Activated B cell treated with CpG ODN at 0.5 μM for 24 hours (primary cell): ENCODE measurements at regions not wholly inside any gene's neighbourhood (a gene's known extent, or its start where the extent isn't known, plus 50 kb on each side); places are given as distances from the start of the nearest gene placed in this dataset.

Experiments used
- ATAC-seq: fragments of 200-7000 bp; cut with Tn5 transposase; one replicate; pipeline ENCODE4 v1.10.0; 2021; ENCODE audit warnings: low read depth, mild to moderate bottlenecking, moderate library complexity
- CTCF ChIA-PET: fragments of 350-600 bp; sonication (Branson Sonifier 250); formaldehyde crosslinking; loops from one replicate; lab custom pipeline; 2021; ENCODE audit warnings: antibody characterized with exemption; lab: Charles Lee
- POLR2A ChIA-PET: fragments of 350-600 bp; sonication (Branson Sonifier 250); formaldehyde crosslinking; loops from one replicate; lab custom pipeline; 2021; ENCODE audit warnings: antibody characterized with exemption; lab: Charles Lee
- DNase-seq: peaks from one replicate; pipeline ENCODE4 v3.0.0; 2022
- H3K27ac Mint-ChIP-seq: one replicate; pipeline ENCODE4 v1.8.0; 2020; ENCODE audit warnings: mixed read lengths
- H3K27me3 Mint-ChIP-seq: one replicate; pipeline ENCODE4 v1.8.0; 2021; ENCODE audit warnings: mixed read lengths
- H3K36me3 Mint-ChIP-seq: one replicate; pipeline ENCODE4 v1.8.0; 2021; ENCODE audit warnings: low read depth, mixed read lengths
- H3K4me1 Mint-ChIP-seq: one replicate; pipeline ENCODE4 v1.8.0; 2021; ENCODE audit warnings: mixed read lengths
- H3K4me3 Mint-ChIP-seq: one replicate; pipeline ENCODE4 v1.8.0; 2020; ENCODE audit warnings: mild to moderate bottlenecking, mixed read lengths
- H3K9me3 Mint-ChIP-seq: one replicate; pipeline ENCODE4 v1.8.0; 2020; ENCODE audit warnings: mixed read lengths
- intact Hi-C: fragments of 100-400 bp; cut with micrococcal nuclease; formaldehyde crosslinking; loops from one replicate; pipeline ENCODE4 v1.15.1; 2024
- TF ChIP-seq, protein P1 (sequence below): fragments of 200-600 bp; IDR thresholded peaks from one replicate; pipeline ENCODE4 v1.8.0; 2022; ENCODE audit warnings: antibody characterized with exemption, mild to moderate bottlenecking

DNA sequence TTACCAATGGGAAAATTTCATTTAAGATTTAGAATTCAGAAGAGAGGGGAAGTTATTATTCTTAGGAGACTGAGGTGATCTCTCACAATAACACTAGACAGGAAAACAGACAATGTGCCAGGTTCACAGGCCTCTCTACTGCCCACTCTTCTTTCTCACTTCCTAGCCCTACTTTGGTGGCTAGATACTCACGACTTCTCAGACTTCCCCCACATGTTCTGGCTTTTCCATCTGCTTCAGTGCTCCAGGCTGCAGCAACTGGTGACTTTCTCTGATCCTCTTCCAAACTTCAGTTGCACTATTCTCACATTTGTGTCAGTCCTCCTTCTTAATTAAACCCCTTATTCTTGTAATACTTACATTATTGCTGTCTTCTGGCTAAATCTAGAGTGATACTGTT lies 208.7 kb upstream of the KCTD3 start:
- ChIA-PET CTCF (no interaction called here), POLR2A (no interaction called here)
- no peak overlapping the region for H3K4me3 Mint-ChIP-seq
- DNase-seq (no peak), ATAC-seq (no peak)
- no peak overlapping the region for H3K27ac Mint-ChIP-seq
- TF ChIP-seq, protein P1, sequence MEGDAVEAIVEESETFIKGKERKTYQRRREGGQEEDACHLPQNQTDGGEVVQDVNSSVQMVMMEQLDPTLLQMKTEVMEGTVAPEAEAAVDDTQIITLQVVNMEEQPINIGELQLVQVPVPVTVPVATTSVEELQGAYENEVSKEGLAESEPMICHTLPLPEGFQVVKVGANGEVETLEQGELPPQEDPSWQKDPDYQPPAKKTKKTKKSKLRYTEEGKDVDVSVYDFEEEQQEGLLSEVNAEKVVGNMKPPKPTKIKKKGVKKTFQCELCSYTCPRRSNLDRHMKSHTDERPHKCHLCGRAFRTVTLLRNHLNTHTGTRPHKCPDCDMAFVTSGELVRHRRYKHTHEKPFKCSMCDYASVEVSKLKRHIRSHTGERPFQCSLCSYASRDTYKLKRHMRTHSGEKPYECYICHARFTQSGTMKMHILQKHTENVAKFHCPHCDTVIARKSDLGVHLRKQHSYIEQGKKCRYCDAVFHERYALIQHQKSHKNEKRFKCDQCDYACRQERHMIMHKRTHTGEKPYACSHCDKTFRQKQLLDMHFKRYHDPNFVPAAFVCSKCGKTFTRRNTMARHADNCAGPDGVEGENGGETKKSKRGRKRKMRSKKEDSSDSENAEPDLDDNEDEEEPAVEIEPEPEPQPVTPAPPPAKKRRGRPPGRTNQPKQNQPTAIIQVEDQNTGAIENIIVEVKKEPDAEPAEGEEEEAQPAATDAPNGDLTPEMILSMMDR, result no peak
- no peaks in the 10 kb centered on the region for H3K27me3 Mint-ChIP-seq
- peaks cover 6% of the 10 kb centered on the region for H3K9me3 Mint-ChIP-seq
- intact Hi-C loops, result no loop called here
- H3K36me3 Mint-ChIP-seq, result no peaks in the 10 kb centered on the region
- H3K4me1 Mint-ChIP-seq, result no peaks in the 10 kb centered on the region

DNA sequence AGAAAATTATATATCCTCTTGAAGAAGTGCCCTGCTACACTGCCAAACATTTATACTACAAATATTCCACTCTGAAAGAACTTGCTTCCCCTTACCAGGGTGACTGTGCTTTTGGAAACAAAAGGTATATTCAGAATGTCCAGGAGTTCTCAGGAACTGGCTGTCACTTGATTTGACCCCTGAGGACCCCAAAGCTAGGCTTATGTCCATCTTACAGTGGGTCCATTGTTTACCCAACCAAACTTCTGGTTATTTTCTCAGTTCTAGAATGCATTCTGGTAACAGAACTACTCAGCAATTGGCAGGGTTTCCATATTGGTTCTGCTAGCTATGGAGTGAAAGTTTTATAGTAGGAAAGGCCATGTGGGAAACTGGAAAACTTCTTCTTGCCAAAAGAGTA lies 207.1 kb upstream of the KCTD3 start:
- no peaks in the 10 kb centered on the region for H3K4me1 Mint-ChIP-seq
- H3K36me3 Mint-ChIP-seq, result no peaks in the 10 kb centered on the region
- DNase-seq (no peak), ATAC-seq (no peak)
- no peak overlapping the region for H3K27ac Mint-ChIP-seq
- H3K27me3 Mint-ChIP-seq, result no peaks in the 10 kb centered on the region
- intact Hi-C loops, result no loop called here
- TF ChIP-seq, protein P1, result no peak
- no peak overlapping the region for H3K4me3 Mint-ChIP-seq
- ChIA-PET CTCF (no interaction called here), POLR2A (no interaction called here)
- peaks cover 6% of the 10 kb centered on the region for H3K9me3 Mint-ChIP-seq

DNA sequence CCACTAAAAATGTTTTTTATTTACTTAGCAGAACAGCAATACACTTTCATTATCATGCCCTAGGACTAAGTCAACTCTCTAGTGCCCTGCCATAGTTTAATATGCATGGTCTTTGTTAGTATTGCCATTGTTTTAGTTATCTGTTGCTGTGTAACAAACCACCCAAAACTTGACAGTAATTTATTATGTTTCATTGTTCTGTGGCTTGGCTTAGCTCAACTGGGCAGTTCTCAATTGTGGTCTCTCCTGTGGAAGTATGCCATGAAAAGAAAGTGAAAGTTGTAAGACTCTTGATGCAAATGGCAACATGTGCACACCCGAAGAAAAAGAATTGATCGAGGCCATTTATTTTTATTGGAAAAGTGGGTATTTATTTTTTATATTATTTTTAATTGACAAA lies 206.3 kb upstream of the KCTD3 start:
- H3K4me1 Mint-ChIP-seq, result no peaks in the 10 kb centered on the region
- H3K4me3 Mint-ChIP-seq, result no peak overlapping the region
- CTCF ChIA-PET, result no interaction called here
- POLR2A ChIA-PET, result no interaction called here
- H3K27ac Mint-ChIP-seq, result no peak overlapping the region
- H3K36me3 Mint-ChIP-seq, result no peaks in the 10 kb centered on the region
- TF ChIP-seq, protein P1, result no peak
- intact Hi-C loops, result no loop called here
- peaks cover 6% of the 10 kb centered on the region for H3K9me3 Mint-ChIP-seq
- no peaks in the 10 kb centered on the region for H3K27me3 Mint-ChIP-seq
- no peak for DNase-seq
- no peak for ATAC-seq

DNA sequence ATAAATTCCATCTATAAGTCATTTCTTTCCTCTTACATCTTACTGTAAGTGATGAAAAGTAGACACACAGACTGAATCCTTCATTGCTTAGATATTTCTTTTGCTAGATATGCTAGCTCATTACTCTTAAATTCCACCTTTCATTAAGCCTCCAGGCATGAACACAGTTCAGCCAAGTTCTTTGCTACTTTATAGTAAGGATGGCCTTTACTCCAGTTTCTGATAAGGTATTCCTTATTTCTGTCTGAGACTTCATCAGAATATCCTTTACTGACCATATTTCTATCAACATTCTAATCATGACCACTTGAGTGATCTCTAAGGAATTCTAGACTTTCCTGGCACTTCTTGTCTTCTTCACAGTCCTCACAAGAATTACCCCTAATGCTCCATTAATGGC lies 191.7 kb upstream of the KCTD3 start:
- Mint-ChIP-seq H3K9me3 (peaks cover 3% of the 10 kb centered on the region), H3K4me1 (no peaks in the 10 kb centered on the region), H3K27me3 (no peaks in the 10 kb centered on the region), H3K4me3 (no peak overlapping the region), H3K27ac (no peak overlapping the region), H3K36me3 (no peaks in the 10 kb centered on the region)
- ATAC-seq (no peak), DNase-seq (no peak)
- TF ChIP-seq, protein P1, result no peak
- ChIA-PET POLR2A (no interaction called here), CTCF (no interaction called here)
- intact Hi-C loops, result no loop called here

DNA sequence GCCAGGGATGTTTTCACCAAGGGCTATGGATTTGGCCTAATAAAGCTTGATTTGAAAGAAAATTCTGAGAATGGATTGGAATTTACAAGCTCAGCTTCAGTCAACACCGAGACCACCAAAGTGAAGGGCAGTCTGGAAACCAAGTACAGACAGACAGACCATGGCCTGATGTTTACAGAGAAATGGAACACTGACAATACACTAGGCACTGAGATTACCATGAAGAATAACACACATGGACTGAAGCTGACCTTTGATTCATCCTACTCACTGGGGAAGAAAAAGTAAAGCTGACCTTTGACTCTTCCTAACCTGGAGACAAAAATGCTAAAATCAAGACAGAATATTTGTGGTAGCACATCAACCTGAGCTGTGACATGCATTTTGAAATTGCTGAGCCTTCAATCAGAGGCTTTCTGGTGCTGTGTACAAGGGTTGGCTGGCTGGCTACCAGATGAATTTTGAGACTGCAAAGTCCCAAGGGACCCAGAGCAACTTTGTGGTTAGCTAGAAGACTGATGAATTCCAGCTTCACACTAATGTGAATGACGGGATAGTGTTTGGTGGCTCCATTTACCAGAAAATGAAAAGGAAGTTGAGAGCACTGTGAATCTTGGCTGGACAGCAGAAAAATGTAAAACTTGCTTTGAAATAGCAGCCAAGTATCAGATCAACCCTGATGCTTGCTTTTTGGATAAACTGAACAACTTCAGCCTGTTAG lies 190.4 kb upstream of the KCTD3 start:
- TF ChIP-seq, protein P1, result no peak
- Mint-ChIP-seq H3K9me3 (peaks cover 3% of the 10 kb centered on the region), H3K36me3 (no peaks in the 10 kb centered on the region), H3K27me3 (no peaks in the 10 kb centered on the region), H3K4me1 (no peaks in the 10 kb centered on the region), H3K27ac (no peak overlapping the region), H3K4me3 (no peak overlapping the region)
- ChIA-PET CTCF (no interaction called here), POLR2A (no interaction called here)
- intact Hi-C loops, result no loop called here
- DNase-seq (no peak), ATAC-seq (no peak)
